GM21737 (cell line): ENCODE measurements at regions not wholly inside any gene's neighbourhood (a gene's known extent, or its start where the extent isn't known, plus 50 kb on each side); places are given as distances from the start of the nearest gene placed in this dataset.
"Not testable (repeated sequence)": the region's sequence is repeated elsewhere in the genome, so short reads cannot be mapped to it uniquely, and the experiment has no call there.

ENCODE experiments used
- ATAC-seq: cut with Tn5 transposase; IDR thresholded peaks from one replicate; pipeline ENCODE4 v1.9.1; 2021; ENCODE audit warnings: mild to moderate bottlenecking, moderate library complexity; ENCODE audit not compliant: unreplicated experiment

- no peak for ATAC-seq
These were observed 1678.9 kb downstream of the PCDH9 start for GRCh38 chr13:65551208-65551607.

GRCh38 chr13:65540175-65540574 lies 1690.0 kb downstream of the PCDH9 start:
- no peak for ATAC-seq

- ATAC-seq: no peak
These were observed 1694.8 kb downstream of the PCDH9 start for GRCh38 chr13:65535370-65535769.

- ATAC-seq: no peak
These were observed 1697.9 kb downstream of the PCDH9 start for GRCh38 chr13:65532231-65532630.

GRCh38 chr13:65530688-65531087 lies 1699.4 kb downstream of the PCDH9 start:
- no peak for ATAC-seq

- ATAC-seq: no peak
These were observed 1700.6 kb downstream of the PCDH9 start for GRCh38 chr13:65529541-65529940.

- ATAC-seq: no peak
These were observed 1721.4 kb downstream of the PCDH9 start for GRCh38 chr13:65508745-65509144.

GRCh38 chr13:65508338-65508737 lies 1721.8 kb downstream of the PCDH9 start:
- ATAC-seq: no peak

- ATAC-seq: no peak
These were observed 1724.2 kb downstream of the PCDH9 start for GRCh38 chr13:65505941-65506340.

- no peak for ATAC-seq
These were observed 1725.9 kb downstream of the PCDH9 start for GRCh38 chr13:65504213-65504612.

- no peak for ATAC-seq
These were observed 1729.7 kb downstream of the PCDH9 start for GRCh38 chr13:65500481-65500880.

GRCh38 chr13:65499256-65499655 lies 1730.9 kb downstream of the PCDH9 start:
- no peak for ATAC-seq

GRCh38 chr13:65497265-65497664 lies 1732.9 kb downstream of the PCDH9 start:
- ATAC-seq: no peak

GRCh38 chr13:65490725-65491124 lies 1739.4 kb downstream of the PCDH9 start:
- ATAC-seq: not testable (repeated sequence)

GRCh38 chr13:65488606-65489005 lies 1741.5 kb downstream of the PCDH9 start:
- no peak for ATAC-seq

GRCh38 chr13:65479692-65480091 lies 1750.4 kb downstream of the PCDH9 start:
- ATAC-seq: no peak

GRCh38 chr13:65473196-65473595 lies 1756.9 kb downstream of the PCDH9 start:
- ATAC-seq: no peak

- ATAC-seq: no peak
These were observed 1757.8 kb downstream of the PCDH9 start for GRCh38 chr13:65472336-65472735.

GRCh38 chr13:65470781-65471180 lies 1759.4 kb downstream of the PCDH9 start:
- ATAC-seq: no peak

- no peak for ATAC-seq
These were observed 1761.5 kb downstream of the PCDH9 start for GRCh38 chr13:65468628-65469027.

- ATAC-seq: no peak
These were observed 1768.5 kb downstream of the PCDH9 start for GRCh38 chr13:65461590-65461989.

GRCh38 chr13:65460136-65460535 lies 1770.0 kb downstream of the PCDH9 start:
- no peak for ATAC-seq

GRCh38 chr13:65456150-65456912 lies 1773.8 kb downstream of the PCDH9 start:
- ATAC-seq: no peak
